HG02943 (cell line): ENCODE measurements at regions not wholly inside any gene's neighbourhood (a gene's known extent, or its start where the extent isn't known, plus 50 kb on each side); places are given as distances from the start of the nearest gene placed in this dataset.

Experiments used
- ATAC-seq: cut with Tn5 transposase; IDR thresholded peaks from one replicate; pipeline ENCODE4 v1.9.1; 2021; ENCODE audit warnings: mild to moderate bottlenecking, low read depth, moderate library complexity; ENCODE audit not compliant: unreplicated experiment

DNA sequence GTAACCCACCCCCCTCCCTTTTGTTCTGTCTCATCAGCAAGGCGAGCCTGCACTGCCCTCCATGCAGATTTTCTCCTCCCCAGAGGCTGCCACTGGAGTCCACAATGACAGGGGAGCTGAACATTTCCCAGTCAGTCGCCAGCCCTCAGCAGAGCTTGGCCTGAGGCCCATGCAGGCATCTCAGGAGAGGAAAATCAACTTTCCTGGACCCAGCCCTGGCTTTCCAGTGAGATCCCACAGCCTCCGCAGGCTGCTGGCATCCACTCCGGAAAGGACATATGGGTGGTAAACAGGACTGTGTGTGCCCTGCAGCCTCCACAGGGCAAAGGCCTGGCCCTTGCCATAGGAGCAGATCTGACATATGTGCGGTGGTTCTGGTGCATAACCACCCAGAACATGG is 253.8 kb downstream of the TNS1 start:
- no peak for ATAC-seq

DNA sequence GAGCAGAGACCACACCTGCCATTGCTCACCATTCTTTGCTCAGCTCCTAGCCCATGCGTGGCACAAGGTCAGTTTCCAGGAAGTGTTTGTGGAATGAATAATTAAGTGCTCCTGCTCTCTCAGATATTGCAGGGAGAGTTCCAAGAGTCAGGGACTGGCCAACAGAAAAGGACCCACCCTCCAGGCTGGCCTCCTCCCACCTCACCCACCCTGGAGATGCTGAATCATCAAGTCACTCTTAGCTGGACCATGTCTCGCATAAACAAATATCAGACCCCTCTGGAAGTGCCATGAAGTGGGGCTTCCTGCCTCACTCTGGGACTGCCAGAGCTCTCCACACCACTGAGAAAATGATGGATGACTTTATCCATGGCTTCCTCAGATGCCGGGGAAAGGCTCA is 256.0 kb downstream of the TNS1 start:
- no peak for ATAC-seq

- ATAC-seq: no peak
Observed at GRCh38 chr2:217743966-217744761, 258.6 kb downstream of the TNS1 start.

DNA sequence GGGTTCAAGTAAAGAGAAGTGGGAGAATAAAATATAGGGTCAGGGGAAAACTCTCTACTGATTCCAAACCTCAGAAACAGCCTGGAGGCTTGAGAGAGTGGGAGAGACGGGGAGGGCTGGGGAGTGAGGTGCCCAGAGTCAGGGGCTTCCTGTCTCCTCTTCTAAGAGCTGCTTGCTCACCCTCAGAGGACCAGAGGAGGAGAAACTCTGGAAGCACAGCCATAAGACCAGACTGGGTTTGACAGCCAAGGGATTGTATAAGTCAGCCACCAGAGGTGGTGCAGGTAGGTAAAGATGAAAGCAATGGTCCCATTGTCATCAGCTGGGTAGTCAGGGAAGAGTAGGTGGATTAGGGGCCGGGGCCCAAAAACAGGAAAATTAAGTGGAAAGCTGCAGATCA is 259.4 kb downstream of the TNS1 start:
- no peak for ATAC-seq

DNA sequence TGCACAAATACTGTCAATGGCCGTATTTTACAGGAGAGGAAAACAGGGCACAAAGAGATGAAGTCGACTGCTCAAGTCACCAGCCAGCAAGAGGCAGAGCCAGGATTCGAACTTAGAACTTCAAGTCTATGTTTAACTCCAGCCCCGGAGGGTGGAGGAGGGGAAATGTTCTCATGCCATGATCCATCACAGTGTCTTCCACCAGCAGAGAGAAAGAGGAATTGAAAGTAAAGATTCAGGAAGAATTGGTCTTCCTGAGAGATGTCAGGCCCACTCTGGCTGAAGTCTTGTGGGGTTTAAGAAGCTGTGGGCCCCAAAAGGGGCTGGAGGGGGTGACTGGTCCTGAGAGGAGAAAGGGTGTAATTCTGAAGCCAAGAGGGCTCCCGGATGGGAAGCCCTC is 260.0 kb downstream of the TNS1 start:
- ATAC-seq: no peak

DNA sequence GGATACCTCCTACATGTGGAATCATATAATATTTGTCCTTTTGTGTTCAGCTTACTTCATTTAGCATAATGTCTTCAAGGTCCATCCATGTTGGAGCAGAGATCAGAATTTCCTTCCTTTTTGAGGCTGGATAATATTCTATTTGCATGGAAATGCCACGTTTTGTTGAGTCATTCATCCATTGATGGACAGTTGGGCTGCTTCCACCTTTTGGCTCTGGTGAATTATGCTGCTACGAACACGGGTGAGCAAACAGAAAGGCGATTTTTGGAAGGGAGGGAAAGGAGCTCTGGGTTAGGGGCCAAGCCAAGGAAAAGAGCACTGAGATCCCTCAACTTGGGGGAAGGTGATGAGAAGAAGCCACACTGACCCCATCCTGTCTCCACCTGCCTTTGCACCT is 260.5 kb downstream of the TNS1 start:
- no peak for ATAC-seq

DNA sequence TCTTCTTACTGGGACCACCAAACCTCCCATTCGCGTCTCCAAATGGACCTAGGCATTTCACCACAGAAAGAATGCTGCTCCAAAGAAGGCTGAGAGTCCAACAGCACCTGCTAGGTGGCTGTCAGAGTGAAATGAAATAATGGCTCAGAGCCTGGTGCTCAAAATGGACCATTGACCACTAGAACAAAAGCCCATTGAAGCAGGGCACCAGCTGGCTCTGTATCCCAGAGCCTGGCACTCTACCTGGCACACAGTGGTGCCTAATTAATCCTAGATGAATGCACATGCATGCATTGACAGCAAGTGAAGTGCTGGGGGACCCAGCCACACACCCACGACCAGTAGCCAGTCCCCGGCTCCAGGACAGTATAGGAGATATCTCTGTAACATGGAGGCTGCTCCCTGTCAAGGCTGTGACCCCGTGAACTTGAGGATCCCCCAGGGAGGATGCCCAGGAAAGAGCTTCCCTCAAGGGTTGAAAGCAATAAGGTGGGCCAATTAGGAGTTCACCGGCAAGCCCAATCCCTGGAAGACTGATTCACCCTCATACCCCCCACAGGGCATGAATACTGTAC is 261.3 kb downstream of the TNS1 start:
- no peak for ATAC-seq

- ATAC-seq: no peak
Observed at GRCh38 chr2:217740756-217741155, 262.0 kb downstream of the TNS1 start.

DNA sequence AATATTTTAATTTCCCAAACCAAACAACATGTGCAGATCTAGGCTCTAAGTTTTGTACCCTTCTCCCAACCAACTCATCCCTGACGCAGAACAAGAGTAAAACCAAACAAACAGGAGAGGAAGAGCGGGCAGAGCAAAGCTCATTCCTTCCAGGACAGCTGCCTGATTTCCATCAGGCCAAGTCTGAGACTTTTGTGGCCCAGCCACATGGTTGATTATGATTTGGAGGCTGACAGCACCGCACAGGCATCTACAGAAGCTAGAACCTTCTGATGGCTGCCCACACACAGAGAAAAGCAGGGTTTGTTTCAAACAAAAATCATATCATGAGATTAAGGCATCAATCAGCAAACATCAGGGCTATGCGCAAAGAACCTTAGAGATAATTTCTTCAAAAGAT is 262.6 kb downstream of the TNS1 start:
- no peak for ATAC-seq

GRCh38 chr2:217739741-217740140 is 263.1 kb downstream of the TNS1 start:
- no peak for ATAC-seq

DNA sequence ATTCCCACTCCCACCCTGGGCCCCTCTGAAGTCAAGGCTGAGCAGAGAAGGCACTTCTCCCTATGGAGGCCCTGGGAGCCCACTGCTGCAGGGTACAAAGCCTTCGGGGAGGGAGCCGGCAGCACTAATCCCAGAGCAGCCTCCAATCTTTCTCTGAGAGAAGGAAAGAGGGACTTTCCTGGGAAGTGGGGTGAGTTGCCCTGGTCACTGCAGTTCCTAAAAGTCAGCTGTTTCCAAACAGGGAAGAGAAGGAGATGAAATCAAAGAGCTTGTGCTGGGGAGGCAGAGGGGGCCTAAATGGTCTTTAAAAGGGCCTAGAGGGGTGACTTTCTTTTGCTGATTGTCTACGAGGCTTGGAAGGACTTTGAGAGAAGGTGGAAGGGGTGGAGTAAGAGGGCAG is 264.7 kb downstream of the TNS1 start:
- no peak for ATAC-seq

- no peak for ATAC-seq
Observed at GRCh38 chr2:217736776-217737550, 265.8 kb downstream of the TNS1 start.

DNA sequence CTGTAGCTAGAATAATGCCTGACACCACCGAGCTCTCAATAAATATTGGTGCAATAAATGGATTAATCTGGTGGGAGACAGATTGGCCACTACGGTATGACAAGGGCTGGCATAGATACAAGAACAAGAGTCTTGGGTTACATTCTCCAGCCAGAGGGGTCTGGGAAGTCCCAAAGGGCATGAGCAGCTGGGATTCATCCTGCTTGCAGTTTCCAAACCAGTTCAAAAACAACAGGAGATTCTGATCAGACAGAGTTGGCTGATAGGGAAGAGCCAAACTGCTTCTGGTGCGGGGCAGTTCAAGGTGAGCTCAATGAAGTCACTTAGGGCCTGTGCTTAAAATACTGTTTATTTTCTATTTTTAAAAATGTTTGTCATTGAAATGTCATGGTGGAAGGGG is 266.9 kb downstream of the TNS1 start:
- no peak for ATAC-seq

GRCh38 chr2:217735034-217735433 is 267.8 kb downstream of the TNS1 start:
- ATAC-seq: no peak

GRCh38 chr2:217733461-217733860 is 269.3 kb downstream of the TNS1 start:
- ATAC-seq: no peak

GRCh38 chr2:217732992-217733391 is 269.8 kb downstream of the TNS1 start:
- ATAC-seq: no peak

DNA sequence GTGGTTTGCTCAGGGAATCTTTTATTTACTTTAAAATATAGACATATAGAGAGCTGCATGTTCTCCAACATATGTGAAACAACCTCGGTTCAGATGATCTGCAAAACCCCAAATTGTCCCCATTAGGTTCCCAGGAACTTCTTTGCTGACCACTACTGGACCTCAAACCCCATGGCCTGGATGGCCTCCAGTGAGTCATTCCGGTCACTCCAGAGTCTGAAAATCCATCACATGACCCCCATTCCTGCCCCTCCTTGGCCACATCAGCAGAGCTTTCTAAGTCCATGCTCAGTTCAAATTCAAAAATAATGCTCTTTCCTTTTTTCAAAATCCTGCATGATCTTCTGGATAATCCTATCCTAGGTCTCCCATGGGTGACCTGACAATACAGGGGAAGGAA is 271.0 kb downstream of the TNS1 start:
- ATAC-seq: no peak

DNA sequence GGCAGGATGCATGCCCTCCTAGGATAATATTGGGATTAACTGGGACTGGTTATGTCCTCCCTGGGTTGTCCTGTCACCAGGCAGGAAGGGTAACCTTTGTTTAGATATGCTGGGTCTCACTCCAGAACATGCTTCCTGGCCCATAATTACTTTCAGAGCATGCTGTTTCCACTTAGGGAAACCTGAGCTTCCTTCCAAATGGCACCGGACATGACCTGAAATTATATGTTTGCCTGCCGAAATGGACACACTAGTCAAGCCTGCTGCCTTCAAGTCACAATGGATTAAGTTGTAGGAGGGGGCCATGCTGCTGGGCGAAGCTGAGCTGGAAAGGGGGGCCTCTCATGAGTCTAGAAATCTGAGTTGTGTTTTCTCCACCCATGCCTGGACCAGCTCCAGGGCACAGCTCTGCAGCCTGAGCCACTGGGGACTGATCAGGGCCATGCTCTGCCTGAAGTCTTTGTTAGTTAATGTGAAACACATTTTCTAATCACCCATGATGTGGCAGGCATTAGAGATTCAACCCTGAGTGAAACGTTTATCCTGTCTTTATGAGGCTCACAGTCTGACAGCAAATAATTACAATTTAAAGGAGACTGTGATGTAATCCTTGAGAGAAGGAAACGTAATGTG is 273.3 kb downstream of the TNS1 start:
- no peak for ATAC-seq

DNA sequence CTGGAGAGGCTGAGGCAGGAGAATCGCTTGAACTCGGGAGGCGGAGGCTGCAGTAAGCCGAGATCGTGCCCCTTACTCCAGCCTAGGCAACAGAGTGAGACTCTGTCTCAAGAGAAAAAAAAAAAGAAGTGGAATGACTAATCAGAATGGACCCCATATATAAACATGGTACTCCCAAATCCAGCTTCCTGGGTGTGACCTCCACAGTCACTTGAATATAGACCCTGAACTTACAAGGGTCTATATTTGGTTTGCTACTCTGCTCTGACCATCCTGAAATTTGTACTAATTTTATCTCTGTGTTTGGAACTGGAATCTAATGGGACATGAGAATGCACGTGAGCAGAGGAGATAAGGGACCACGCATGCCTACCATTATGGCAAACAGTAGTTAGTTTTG is 275.0 kb downstream of the TNS1 start:
- ATAC-seq: no peak

GRCh38 chr2:217725409-217725808 is 277.4 kb downstream of the TNS1 start:
- ATAC-seq: no peak

DNA sequence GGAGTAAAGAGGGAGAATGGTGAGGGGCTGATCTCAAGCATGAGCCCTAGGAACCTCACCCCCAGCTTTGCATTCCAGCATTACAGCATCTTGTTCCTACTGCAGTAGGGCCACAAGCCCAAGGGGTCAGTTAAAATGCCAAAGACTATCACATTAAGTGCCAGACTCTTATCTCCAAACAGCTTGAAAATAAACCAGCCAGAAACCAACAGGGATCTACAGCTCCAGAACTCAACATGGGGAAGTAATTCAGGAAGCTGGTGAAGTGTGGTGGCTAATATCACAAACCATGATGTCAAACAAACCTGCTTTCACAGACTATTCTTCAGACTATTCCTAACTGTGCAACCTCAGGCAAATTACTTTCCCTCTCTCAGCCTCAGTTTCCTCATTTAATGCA is 278.3 kb downstream of the TNS1 start:
- no peak for ATAC-seq
